GM23338 (cell line): ENCODE measurements at regions not wholly inside any gene's neighbourhood (a gene's known extent, or its start where the extent isn't known, plus 50 kb on each side); places are given as distances from the start of the nearest gene placed in this dataset.

ENCODE experiments used
- ATAC-seq: fragments of 200-7000 bp; cut with Tn5 transposase; 3 replicates; pipeline ENCODE4 v1.9.1; 2020
- DNase-seq: peaks from one replicate; pipeline ENCODE4 v3.0.0-alpha.2; 2015; ENCODE audit warnings: low spot score
- H2AFZ ChIP-seq: fragments of 200-600 bp; sonication (generic); 2 replicates; pipeline ENCODE4 v1.8.0; 2016; ENCODE audit warnings: antibody characterized with exemption, mild to moderate bottlenecking, moderate library complexity
- H3F3A ChIP-seq: fragments of 200-600 bp; sonication (generic); replicated peaks from 2 replicates; pipeline ENCODE4 v1.8.0; 2017; ENCODE audit warnings: antibody characterized with exemption, mixed run types, low read depth
- H3K27ac ChIP-seq: fragments of 200-600 bp; sonication (generic); 2 replicates; pipeline ENCODE4 v1.6.1; 2016; ENCODE audit warnings: low read depth
- H3K27me3 ChIP-seq: fragments of 200-600 bp; sonication (generic); 2 replicates; pipeline ENCODE4 v1.8.0; 2016; ENCODE audit warnings: mild to moderate bottlenecking, mixed run types, moderate library complexity; ENCODE audit not compliant: insufficient read depth
- H3K36me3 ChIP-seq: fragments of 200-600 bp; sonication (generic); 2 replicates; pipeline ENCODE4 v1.8.0; 2016; ENCODE audit warnings: mild to moderate bottlenecking; ENCODE audit not compliant: insufficient read depth
- H3K4me1 ChIP-seq: fragments of 200-600 bp; sonication (generic); 2 replicates; pipeline ENCODE4 v1.8.0; 2016; ENCODE audit warnings: mild to moderate bottlenecking, moderate library complexity; ENCODE audit not compliant: insufficient read depth
- H3K4me2 ChIP-seq: fragments of 200-600 bp; sonication (generic); 2 replicates; pipeline ENCODE4 v1.7.1; 2017; ENCODE audit warnings: mixed run types
- H3K4me3 ChIP-seq: fragments of 200-600 bp; sonication (generic); 2 replicates; pipeline ENCODE4 v1.6.1; 2016; ENCODE audit warnings: mixed run types
- H3K79me2 ChIP-seq: fragments of 200-600 bp; sonication (generic); replicated peaks from 2 replicates; pipeline ENCODE4 v1.8.0; 2017; ENCODE audit warnings: mild to moderate bottlenecking; ENCODE audit not compliant: insufficient read depth
- H3K9me2 ChIP-seq: fragments of 200-600 bp; sonication (generic); 2 replicates; pipeline ENCODE4 v1.8.0; 2017; ENCODE audit not compliant: insufficient read depth
- H4K20me1 ChIP-seq: fragments of 200-600 bp; sonication (generic); replicated peaks from 2 replicates; pipeline ENCODE4 v1.8.0; 2017; ENCODE audit warnings: mild to moderate bottlenecking; ENCODE audit not compliant: insufficient read depth
- H3K27ac Mint-ChIP-seq: 2 replicates; pipeline ENCODE4 v1.8.0; 2020; ENCODE audit warnings: inconsistent platforms, mild to moderate bottlenecking, moderate library complexity, mixed read lengths
- H3K27me3 Mint-ChIP-seq: 3 replicates; pipeline ENCODE4 v1.8.0; 2022; ENCODE audit warnings: low read depth, mild to moderate bottlenecking, moderate library complexity, mixed read lengths, inconsistent platforms; ENCODE audit not compliant: insufficient read depth, poor library complexity
- H3K36me3 Mint-ChIP-seq: 3 replicates; pipeline ENCODE4 v1.8.0; 2021; ENCODE audit warnings: low read depth, mild to moderate bottlenecking, inconsistent platforms, moderate library complexity, mixed read lengths
- H3K4me1 Mint-ChIP-seq: 3 replicates; pipeline ENCODE4 v1.8.0; 2020; ENCODE audit warnings: mild to moderate bottlenecking, inconsistent platforms, mixed read lengths
- H3K4me3 Mint-ChIP-seq: 3 replicates; pipeline ENCODE4 v1.8.0; 2021; ENCODE audit warnings: moderate library complexity, mild to moderate bottlenecking, inconsistent platforms, mixed read lengths
- H3K9me3 Mint-ChIP-seq: 3 replicates; pipeline ENCODE4 v1.8.0; 2020; ENCODE audit warnings: moderate library complexity, mild to moderate bottlenecking, inconsistent platforms, mixed read lengths
- CREB1 ChIP-seq: fragments of 250-450 bp; sonication (Bioruptor Pico); IDR thresholded peaks from 2 replicates; pipeline ENCODE4 v1.5.0; 2020; ENCODE audit warnings: low read depth, mild to moderate bottlenecking, moderate library complexity
- EZH2 ChIP-seq: fragments of 200-600 bp; sonication (generic); IDR thresholded peaks from one replicate; pipeline ENCODE4 v1.8.0; 2017; ENCODE audit warnings: antibody characterized with exemption, mild to moderate bottlenecking, low read depth; ENCODE audit not compliant: unreplicated experiment
- EZH2phosphoT487 ChIP-seq: fragments of 200-600 bp; sonication (generic); IDR thresholded peaks from one replicate; pipeline ENCODE4 v1.8.1; 2018; ENCODE audit warnings: antibody characterized with exemption; ENCODE audit not compliant: unreplicated experiment
- JUNB ChIP-seq: IDR thresholded peaks from one replicate; pipeline ENCODE4 v1.6.1; 2016; ENCODE audit warnings: antibody characterized with exemption; ENCODE audit not compliant: unreplicated experiment
- NANOG ChIP-seq: IDR thresholded peaks from 2 replicates; pipeline ENCODE4 v1.6.1; 2016; ENCODE audit warnings: antibody characterized with exemption, borderline replicate concordance
- POLR2AphosphoS5 ChIP-seq: IDR thresholded peaks from 2 replicates; pipeline ENCODE4 v1.6.1; 2016; ENCODE audit warnings: antibody characterized with exemption, low read depth
- STAT1 ChIP-seq: IDR thresholded peaks from one replicate; pipeline ENCODE4 v1.6.1; 2016; ENCODE audit warnings: antibody characterized with exemption; ENCODE audit not compliant: unreplicated experiment
- ZNF114 ChIP-seq: fragments of 250-450 bp; sonication (Bioruptor Pico); IDR thresholded peaks from 2 replicates; pipeline ENCODE4 v1.5.0; 2020; ENCODE audit warnings: mild to moderate bottlenecking, moderate library complexity
- ZNF331 ChIP-seq: fragments of 250-450 bp; sonication (Bioruptor Pico); IDR thresholded peaks from 2 replicates; pipeline ENCODE4 v1.5.0; 2020; ENCODE audit warnings: low read depth, mild to moderate bottlenecking, moderate library complexity
- TF ChIP-seq, protein P1 (sequence below): IDR thresholded peaks from one replicate; pipeline ENCODE4 v1.6.1; 2018; ENCODE audit warnings: antibody characterized with exemption; ENCODE audit not compliant: unreplicated experiment
- TF ChIP-seq, protein P2 (sequence below): IDR thresholded peaks from 2 replicates; pipeline ENCODE4 v1.6.1; 2016; ENCODE audit warnings: antibody characterized with exemption
- TF ChIP-seq, protein P3 (sequence below): fragments of 250-450 bp; sonication (Bioruptor Pico); IDR thresholded peaks from 2 replicates; pipeline ENCODE4 v1.5.0; 2020; ENCODE audit warnings: mild to moderate bottlenecking, moderate library complexity
- TF ChIP-seq, protein P4 (sequence below), 2 experiments: fragments of 200-600 bp in 1 of 2; sonication (generic) in 1 of 2; conservative IDR thresholded peaks; 2 replicates each; pipeline versions ENCODE4 v1.5.1 to v1.6.1; 2016 to 2017; ENCODE audit warnings: antibody characterized with exemption in 2 of 2, low read depth in 2 of 2, mild to moderate bottlenecking in 2 of 2, moderate library complexity in 1 of 2

DNA sequence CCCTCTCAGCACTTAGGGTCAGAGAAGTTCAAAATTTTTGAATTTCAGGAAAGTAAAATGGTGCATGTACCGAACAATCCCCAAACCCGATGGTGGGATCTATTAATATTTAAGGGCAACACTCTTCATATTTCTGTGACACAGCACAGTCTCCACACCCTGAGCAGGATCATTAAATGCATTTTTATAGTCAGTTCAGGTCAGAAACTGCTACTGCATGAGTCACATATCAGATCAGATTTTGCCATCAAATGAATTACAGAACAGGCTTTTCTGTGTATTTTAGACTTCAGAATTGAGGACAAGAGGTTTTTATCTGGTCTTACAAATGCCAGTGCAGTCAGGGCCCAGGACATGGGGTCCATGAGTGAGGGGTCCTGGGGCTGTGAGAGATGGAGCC, 79.2 kb downstream of the RIPK4 start:
- no peaks in the 10 kb centered on the region; the same call in 2 of the 3 replicates for H3K9me3 Mint-ChIP-seq
- Histone ChIP-seq H3K9me2 (no peaks in the 10 kb centered on the region), H3K27ac (no peak overlapping the region), H3K79me2 (no peaks in the 10 kb centered on the region), H3F3A (no peaks in the 10 kb centered on the region), H4K20me1 (no peaks in the 10 kb centered on the region), H3K4me3 (no peak overlapping the region), H3K36me3 (no peaks in the 10 kb centered on the region), H3K4me1 (0 out of 2 replicates have a peak, but pooled peaks cover 7% of the 10 kb centered on the region), H2AFZ (no peak overlapping the region), H3K27me3 (no peaks in the 10 kb centered on the region), H3K4me2 (no peak overlapping the region)
- DNase-seq (no peak), ATAC-seq (no peak)
- H3K27ac Mint-ChIP-seq = no peak overlapping the region
- peaks cover 16% of the 10 kb centered on the region for H3K4me1 Mint-ChIP-seq
- peaks cover 10% of the 10 kb centered on the region for H3K27me3 Mint-ChIP-seq
- no peaks in the 10 kb centered on the region for H3K36me3 Mint-ChIP-seq
- TF ChIP-seq EZH2 (no peak), EZH2phosphoT487 (no peak), STAT1 (no peak), POLR2AphosphoS5 (no peak), ZNF331 (CRISPR knock-in tag) (no peak), JUNB (no peak), NANOG (no peak), CREB1 (CRISPR knock-in tag) (no peak), ZNF114 (CRISPR knock-in tag) (no peak)
- TF ChIP-seq, protein P1, sequence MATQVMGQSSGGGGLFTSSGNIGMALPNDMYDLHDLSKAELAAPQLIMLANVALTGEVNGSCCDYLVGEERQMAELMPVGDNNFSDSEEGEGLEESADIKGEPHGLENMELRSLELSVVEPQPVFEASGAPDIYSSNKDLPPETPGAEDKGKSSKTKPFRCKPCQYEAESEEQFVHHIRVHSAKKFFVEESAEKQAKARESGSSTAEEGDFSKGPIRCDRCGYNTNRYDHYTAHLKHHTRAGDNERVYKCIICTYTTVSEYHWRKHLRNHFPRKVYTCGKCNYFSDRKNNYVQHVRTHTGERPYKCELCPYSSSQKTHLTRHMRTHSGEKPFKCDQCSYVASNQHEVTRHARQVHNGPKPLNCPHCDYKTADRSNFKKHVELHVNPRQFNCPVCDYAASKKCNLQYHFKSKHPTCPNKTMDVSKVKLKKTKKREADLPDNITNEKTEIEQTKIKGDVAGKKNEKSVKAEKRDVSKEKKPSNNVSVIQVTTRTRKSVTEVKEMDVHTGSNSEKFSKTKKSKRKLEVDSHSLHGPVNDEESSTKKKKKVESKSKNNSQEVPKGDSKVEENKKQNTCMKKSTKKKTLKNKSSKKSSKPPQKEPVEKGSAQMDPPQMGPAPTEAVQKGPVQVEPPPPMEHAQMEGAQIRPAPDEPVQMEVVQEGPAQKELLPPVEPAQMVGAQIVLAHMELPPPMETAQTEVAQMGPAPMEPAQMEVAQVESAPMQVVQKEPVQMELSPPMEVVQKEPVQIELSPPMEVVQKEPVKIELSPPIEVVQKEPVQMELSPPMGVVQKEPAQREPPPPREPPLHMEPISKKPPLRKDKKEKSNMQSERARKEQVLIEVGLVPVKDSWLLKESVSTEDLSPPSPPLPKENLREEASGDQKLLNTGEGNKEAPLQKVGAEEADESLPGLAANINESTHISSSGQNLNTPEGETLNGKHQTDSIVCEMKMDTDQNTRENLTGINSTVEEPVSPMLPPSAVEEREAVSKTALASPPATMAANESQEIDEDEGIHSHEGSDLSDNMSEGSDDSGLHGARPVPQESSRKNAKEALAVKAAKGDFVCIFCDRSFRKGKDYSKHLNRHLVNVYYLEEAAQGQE = no peak
- TF ChIP-seq, protein P2, sequence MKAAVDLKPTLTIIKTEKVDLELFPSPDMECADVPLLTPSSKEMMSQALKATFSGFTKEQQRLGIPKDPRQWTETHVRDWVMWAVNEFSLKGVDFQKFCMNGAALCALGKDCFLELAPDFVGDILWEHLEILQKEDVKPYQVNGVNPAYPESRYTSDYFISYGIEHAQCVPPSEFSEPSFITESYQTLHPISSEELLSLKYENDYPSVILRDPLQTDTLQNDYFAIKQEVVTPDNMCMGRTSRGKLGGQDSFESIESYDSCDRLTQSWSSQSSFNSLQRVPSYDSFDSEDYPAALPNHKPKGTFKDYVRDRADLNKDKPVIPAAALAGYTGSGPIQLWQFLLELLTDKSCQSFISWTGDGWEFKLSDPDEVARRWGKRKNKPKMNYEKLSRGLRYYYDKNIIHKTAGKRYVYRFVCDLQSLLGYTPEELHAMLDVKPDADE = no peak
- TF ChIP-seq, protein P3, sequence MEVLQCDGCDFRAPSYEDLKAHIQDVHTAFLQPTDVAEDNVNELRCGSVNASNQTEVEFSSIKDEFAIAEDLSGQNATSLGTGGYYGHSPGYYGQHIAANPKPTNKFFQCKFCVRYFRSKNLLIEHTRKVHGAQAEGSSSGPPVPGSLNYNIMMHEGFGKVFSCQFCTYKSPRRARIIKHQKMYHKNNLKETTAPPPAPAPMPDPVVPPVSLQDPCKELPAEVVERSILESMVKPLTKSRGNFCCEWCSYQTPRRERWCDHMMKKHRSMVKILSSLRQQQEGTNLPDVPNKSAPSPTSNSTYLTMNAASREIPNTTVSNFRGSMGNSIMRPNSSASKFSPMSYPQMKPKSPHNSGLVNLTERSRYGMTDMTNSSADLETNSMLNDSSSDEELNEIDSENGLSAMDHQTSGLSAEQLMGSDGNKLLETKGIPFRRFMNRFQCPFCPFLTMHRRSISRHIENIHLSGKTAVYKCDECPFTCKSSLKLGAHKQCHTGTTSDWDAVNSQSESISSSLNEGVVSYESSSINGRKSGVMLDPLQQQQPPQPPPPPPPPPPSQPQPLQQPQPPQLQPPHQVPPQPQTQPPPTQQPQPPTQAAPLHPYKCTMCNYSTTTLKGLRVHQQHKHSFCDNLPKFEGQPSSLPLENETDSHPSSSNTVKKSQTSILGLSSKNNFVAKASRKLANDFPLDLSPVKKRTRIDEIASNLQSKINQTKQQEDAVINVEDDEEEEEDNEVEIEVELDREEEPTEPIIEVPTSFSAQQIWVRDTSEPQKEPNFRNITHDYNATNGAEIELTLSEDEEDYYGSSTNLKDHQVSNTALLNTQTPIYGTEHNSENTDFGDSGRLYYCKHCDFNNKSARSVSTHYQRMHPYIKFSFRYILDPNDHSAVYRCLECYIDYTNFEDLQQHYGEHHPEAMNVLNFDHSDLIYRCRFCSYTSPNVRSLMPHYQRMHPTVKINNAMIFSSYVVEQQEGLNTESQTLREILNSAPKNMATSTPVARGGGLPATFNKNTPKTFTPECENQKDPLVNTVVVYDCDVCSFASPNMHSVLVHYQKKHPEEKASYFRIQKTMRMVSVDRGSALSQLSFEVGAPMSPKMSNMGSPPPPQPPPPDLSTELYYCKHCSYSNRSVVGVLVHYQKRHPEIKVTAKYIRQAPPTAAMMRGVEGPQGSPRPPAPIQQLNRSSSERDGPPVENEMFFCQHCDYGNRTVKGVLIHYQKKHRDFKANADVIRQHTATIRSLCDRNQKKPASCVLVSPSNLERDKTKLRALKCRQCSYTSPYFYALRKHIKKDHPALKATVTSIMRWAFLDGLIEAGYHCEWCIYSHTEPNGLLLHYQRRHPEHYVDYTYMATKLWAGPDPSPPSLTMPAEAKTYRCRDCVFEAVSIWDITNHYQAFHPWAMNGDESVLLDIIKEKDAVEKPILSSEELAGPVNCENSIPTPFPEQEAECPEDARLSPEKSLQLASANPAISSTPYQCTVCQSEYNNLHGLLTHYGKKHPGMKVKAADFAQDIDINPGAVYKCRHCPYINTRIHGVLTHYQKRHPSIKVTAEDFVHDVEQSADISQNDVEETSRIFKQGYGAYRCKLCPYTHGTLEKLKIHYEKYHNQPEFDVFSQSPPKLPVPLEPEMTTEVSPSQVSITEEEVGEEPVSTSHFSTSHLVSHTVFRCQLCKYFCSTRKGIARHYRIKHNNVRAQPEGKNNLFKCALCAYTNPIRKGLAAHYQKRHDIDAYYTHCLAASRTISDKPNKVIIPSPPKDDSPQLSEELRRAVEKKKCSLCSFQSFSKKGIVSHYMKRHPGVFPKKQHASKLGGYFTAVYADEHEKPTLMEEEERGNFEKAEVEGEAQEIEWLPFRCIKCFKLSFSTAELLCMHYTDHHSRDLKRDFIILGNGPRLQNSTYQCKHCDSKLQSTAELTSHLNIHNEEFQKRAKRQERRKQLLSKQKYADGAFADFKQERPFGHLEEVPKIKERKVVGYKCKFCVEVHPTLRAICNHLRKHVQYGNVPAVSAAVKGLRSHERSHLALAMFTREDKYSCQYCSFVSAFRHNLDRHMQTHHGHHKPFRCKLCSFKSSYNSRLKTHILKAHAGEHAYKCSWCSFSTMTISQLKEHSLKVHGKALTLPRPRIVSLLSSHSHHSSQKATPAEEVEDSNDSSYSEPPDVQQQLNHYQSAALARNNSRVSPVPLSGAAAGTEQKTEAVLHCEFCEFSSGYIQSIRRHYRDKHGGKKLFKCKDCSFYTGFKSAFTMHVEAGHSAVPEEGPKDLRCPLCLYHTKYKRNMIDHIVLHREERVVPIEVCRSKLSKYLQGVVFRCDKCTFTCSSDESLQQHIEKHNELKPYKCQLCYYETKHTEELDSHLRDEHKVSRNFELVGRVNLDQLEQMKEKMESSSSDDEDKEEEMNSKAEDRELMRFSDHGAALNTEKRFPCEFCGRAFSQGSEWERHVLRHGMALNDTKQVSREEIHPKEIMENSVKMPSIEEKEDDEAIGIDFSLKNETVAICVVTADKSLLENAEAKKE (CRISPR knock-in tag) = no peak
- TF ChIP-seq, protein P4, sequence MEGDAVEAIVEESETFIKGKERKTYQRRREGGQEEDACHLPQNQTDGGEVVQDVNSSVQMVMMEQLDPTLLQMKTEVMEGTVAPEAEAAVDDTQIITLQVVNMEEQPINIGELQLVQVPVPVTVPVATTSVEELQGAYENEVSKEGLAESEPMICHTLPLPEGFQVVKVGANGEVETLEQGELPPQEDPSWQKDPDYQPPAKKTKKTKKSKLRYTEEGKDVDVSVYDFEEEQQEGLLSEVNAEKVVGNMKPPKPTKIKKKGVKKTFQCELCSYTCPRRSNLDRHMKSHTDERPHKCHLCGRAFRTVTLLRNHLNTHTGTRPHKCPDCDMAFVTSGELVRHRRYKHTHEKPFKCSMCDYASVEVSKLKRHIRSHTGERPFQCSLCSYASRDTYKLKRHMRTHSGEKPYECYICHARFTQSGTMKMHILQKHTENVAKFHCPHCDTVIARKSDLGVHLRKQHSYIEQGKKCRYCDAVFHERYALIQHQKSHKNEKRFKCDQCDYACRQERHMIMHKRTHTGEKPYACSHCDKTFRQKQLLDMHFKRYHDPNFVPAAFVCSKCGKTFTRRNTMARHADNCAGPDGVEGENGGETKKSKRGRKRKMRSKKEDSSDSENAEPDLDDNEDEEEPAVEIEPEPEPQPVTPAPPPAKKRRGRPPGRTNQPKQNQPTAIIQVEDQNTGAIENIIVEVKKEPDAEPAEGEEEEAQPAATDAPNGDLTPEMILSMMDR (conservative IDR thresholded peaks at IDR 0.05; ENCODE audit: low read depth in 2 of 2) = no peak
- no peak overlapping the region for H3K4me3 Mint-ChIP-seq
